ENCODE measurements at regions not wholly inside any gene's neighbourhood (a gene's known extent, or its start where the extent isn't known, plus 50 kb on each side); places are given as distances from the start of the nearest gene placed in this dataset.

GRCh38 chr12:127362121-127362520 is 904.8 kb upstream of the TMEM132C start:
- no peak for DNase-seq

- DNase-seq, result no peak
Observed at GRCh38 chr12:127363392-127363791, 903.6 kb upstream of the TMEM132C start.

- DNase-seq, result no peak
Observed at GRCh38 chr12:127373559-127373958, 893.4 kb upstream of the TMEM132C start.

- no peak for DNase-seq
Observed at GRCh38 chr12:127374447-127374846, 892.5 kb upstream of the TMEM132C start.

- peak; percentile 10 for DNase-seq
Observed at GRCh38 chr12:127381043-127381668, 885.8 kb upstream of the TMEM132C start.

GRCh38 chr12:127381681-127382080 is 885.3 kb upstream of the TMEM132C start:
- no peak for DNase-seq

- DNase-seq, result no peak
Observed at GRCh38 chr12:127383281-127383680, 883.7 kb upstream of the TMEM132C start.

- DNase-seq, result no peak
Observed at GRCh38 chr12:127386723-127387122, 880.2 kb upstream of the TMEM132C start.

GRCh38 chr12:127388985-127389384 is 878.0 kb upstream of the TMEM132C start:
- no peak for DNase-seq

GRCh38 chr12:127389923-127390322 is 877.0 kb upstream of the TMEM132C start:
- no peak for DNase-seq

- no peak for DNase-seq
Observed at GRCh38 chr12:127393465-127393864, 873.5 kb upstream of the TMEM132C start.

- DNase-seq, result no peak
Observed at GRCh38 chr12:127393896-127394295, 873.1 kb upstream of the TMEM132C start.

- DNase-seq, result no peak
Observed at GRCh38 chr12:127396734-127397133, 870.2 kb upstream of the TMEM132C start.

GRCh38 chr12:127398016-127398710 is 868.8 kb upstream of the TMEM132C start:
- DNase-seq, result no peak

GRCh38 chr12:127399451-127399850 is 867.5 kb upstream of the TMEM132C start:
- DNase-seq, result no peak

GRCh38 chr12:127400221-127400620 is 866.7 kb upstream of the TMEM132C start:
- no peak for DNase-seq

GRCh38 chr12:127401005-127401404 is 866.0 kb upstream of the TMEM132C start:
- DNase-seq, result no peak

GRCh38 chr12:127401536-127401935 is 865.4 kb upstream of the TMEM132C start:
- DNase-seq, result no peak

- DNase-seq, result no peak
Observed at GRCh38 chr12:127411166-127411915, 855.6 kb upstream of the TMEM132C start.

- DNase-seq, result no peak
Observed at GRCh38 chr12:127411981-127412380, 855.0 kb upstream of the TMEM132C start.

GRCh38 chr12:127412866-127413265 is 854.1 kb upstream of the TMEM132C start:
- no peak for DNase-seq

- DNase-seq, result no peak
Observed at GRCh38 chr12:127414186-127414585, 852.8 kb upstream of the TMEM132C start.

GRCh38 chr12:127414636-127415035 is 852.3 kb upstream of the TMEM132C start:
- DNase-seq, result no peak

GRCh38 chr12:127416796-127417195 is 850.2 kb upstream of the TMEM132C start:
- no peak for DNase-seq
